SK-N-MC (cell line): ENCODE measurements at regions not wholly inside any gene's neighbourhood (a gene's known extent, or its start where the extent isn't known, plus 50 kb on each side); places are given as distances from the start of the nearest gene placed in this dataset.
A peak's percentile ranks its signal among the peaks of the same experiment; 100 is the strongest.

ENCODE experiments used
- DNase-seq: peaks from one replicate; pipeline ENCODE4 v3.0.0-alpha.2; 2011; ENCODE audit warnings: low read depth, low spot score
- H3K27ac ChIP-seq: fragments of 200-600 bp; sonication (generic); 2 replicates; pipeline ENCODE4 v1.5.1; 2016; ENCODE audit warnings: mixed run types
- H3K36me3 ChIP-seq: fragments of 200-600 bp; sonication (generic); 2 replicates; pipeline ENCODE4 v1.6.1; 2017; ENCODE audit warnings: antibody characterized with exemption, low read length, mixed read lengths; ENCODE audit not compliant: insufficient read depth
- H3K4me3 ChIP-seq: fragments of 200-600 bp; sonication (generic); 2 replicates; pipeline ENCODE4 v1.5.1; 2016
- H3K9ac ChIP-seq: fragments of 200-600 bp; sonication (generic); 2 replicates; pipeline ENCODE4 v1.8.0; 2017; ENCODE audit warnings: mixed run types, mixed read lengths; ENCODE audit not compliant: insufficient read length
- H3K9me3 ChIP-seq: fragments of 200-600 bp; sonication (generic); 2 replicates; pipeline ENCODE4 v1.6.1; 2017; ENCODE audit warnings: low read depth, mild to moderate bottlenecking, antibody characterized with exemption, low read length, moderate library complexity, mixed read lengths
- EZH2 ChIP-seq: fragments of 200-600 bp; sonication (generic); IDR thresholded peaks from one replicate; pipeline ENCODE4 v1.6.1; 2017; ENCODE audit warnings: antibody characterized with exemption
- FOXP2 ChIP-seq: optimal IDR thresholded peaks from 2 replicates; pipeline ENCODE3; 2011; ENCODE audit warnings: mild to moderate bottlenecking, moderate library complexity; ENCODE audit not compliant: insufficient read depth; ENCODE audit errors: extremely low read length, control extremely low read depth
- POLR2AphosphoS5 ChIP-seq: IDR thresholded peaks from 2 replicates; pipeline ENCODE4 v1.6.1; 2012; ENCODE audit warnings: mild to moderate bottlenecking, low read depth, low read length, borderline replicate concordance

DNA sequence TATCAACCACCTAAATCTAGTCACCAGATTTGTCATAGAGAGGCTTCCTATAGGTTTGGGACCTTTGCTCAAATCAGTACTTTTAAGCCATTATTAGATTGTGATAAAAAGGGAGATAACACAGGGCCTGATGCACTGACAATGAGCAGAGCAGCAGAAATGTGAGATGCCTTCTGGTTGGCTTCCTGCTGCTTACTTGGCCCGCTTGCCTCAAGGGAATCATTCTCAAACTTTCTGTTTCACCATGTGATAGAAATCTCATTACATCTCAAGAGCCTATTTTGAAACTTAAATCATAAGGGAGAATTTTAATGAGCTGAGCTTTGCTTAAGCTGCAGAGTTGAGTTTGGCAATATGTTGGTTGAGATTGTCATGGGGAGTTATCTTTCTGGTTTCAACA is 606.0 kb downstream of the DHX35 start:
- H3K9me3 ChIP-seq = no peaks in the 10 kb centered on the region
- H3K4me3 ChIP-seq = peak overlapping the region; percentile 70
- peak overlapping the region; percentile 95 for H3K27ac ChIP-seq
- no peak overlapping the region for H3K9ac ChIP-seq
- peak; percentile 97 for DNase-seq
- no peaks in the 10 kb centered on the region for H3K36me3 ChIP-seq
- TF ChIP-seq POLR2AphosphoS5 (peak; percentile 52; the same call in 1 of the 2 replicates), FOXP2 (no peak)

- no peak overlapping the region for H3K4me3 ChIP-seq
- no peak overlapping the region for H3K9ac ChIP-seq
- no peaks in the 10 kb centered on the region for H3K36me3 ChIP-seq
- no peak overlapping the region for H3K27ac ChIP-seq
- no peak for DNase-seq
- TF ChIP-seq FOXP2 = no peak
- no peak for TF ChIP-seq POLR2AphosphoS5
- no peak for TF ChIP-seq EZH2
- no peaks in the 10 kb centered on the region for H3K9me3 ChIP-seq
Measured at GRCh38 chr20:39563349-39563748, 601.2 kb downstream of the DHX35 start.

DNA sequence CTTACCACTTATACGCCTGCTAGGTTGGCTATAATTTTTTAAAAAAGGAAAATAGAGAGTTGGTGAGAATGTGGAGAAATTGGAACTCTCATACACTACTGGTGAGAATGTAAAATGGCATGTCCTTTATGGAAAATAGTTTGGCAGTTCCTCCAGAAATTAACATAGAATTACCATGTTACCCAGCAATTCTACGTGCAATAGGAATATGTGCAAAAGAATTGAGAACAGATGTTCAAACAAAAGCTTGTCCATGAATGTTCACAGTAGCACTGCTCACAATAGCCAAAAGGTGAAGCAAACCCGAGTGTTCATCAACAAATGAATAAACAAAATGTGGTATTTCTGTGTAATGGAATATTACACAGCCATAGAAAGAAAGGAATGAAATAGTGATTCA is 592.2 kb downstream of the DHX35 start:
- Histone ChIP-seq H3K27ac (no peak overlapping the region), H3K9me3 (no peaks in the 10 kb centered on the region), H3K9ac (no peak overlapping the region), H3K36me3 (no peaks in the 10 kb centered on the region), H3K4me3 (no peak overlapping the region)
- no peak for DNase-seq
- TF ChIP-seq EZH2 (no peak), FOXP2 (no peak)

DNA sequence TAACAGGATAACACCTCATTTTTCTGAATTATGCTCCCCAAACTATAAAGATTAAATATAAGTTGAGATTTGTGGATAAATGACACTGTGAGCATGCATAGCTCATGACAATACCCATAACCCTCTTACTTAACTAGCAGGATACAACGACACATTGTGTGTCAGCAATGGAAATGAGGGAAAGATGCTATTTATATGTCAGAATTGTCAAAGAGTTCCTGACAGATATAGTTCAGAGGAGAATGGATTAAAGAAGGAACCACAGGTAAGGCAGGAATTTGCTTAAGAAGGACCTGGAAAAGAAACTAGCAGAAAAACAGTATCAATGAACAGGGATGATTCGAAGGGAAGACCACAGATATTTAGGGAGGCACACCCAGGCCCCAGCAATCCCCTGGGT is 591.0 kb downstream of the DHX35 start:
- no peak for DNase-seq
- H3K9ac ChIP-seq = no peak overlapping the region
- H3K9me3 ChIP-seq = no peaks in the 10 kb centered on the region
- TF ChIP-seq FOXP2 (no peak), POLR2AphosphoS5 (no peak), EZH2 (no peak)
- H3K27ac ChIP-seq = no peak overlapping the region
- H3K36me3 ChIP-seq = no peaks in the 10 kb centered on the region
- no peak overlapping the region for H3K4me3 ChIP-seq

DNA sequence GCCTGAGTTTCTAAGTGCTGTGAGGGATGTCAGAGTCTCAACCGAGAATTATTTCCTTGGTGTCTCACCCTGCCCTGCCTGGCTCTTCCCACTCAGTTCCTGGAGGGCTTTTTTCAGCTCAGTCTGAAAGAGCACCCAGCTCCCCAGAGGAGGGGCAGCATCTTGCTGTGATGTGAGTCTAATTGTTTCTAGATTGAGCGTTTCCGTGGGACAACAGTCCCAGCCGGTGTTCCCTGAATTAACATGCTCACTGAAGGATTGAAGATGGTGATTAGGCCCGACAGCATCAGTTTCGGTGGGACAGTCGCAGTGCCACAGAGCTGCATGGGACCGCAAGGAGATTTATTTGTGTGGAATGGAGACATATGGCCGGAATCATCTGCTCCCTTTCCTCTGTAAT is 587.6 kb downstream of the DHX35 start:
- Histone ChIP-seq H3K4me3 (no peak overlapping the region), H3K9ac (no peak overlapping the region), H3K27ac (no peak overlapping the region), H3K36me3 (no peaks in the 10 kb centered on the region), H3K9me3 (no peaks in the 10 kb centered on the region)
- no peak for TF ChIP-seq FOXP2
- TF ChIP-seq EZH2 = no peak
- no peak for TF ChIP-seq POLR2AphosphoS5
- no peak for DNase-seq

DNA sequence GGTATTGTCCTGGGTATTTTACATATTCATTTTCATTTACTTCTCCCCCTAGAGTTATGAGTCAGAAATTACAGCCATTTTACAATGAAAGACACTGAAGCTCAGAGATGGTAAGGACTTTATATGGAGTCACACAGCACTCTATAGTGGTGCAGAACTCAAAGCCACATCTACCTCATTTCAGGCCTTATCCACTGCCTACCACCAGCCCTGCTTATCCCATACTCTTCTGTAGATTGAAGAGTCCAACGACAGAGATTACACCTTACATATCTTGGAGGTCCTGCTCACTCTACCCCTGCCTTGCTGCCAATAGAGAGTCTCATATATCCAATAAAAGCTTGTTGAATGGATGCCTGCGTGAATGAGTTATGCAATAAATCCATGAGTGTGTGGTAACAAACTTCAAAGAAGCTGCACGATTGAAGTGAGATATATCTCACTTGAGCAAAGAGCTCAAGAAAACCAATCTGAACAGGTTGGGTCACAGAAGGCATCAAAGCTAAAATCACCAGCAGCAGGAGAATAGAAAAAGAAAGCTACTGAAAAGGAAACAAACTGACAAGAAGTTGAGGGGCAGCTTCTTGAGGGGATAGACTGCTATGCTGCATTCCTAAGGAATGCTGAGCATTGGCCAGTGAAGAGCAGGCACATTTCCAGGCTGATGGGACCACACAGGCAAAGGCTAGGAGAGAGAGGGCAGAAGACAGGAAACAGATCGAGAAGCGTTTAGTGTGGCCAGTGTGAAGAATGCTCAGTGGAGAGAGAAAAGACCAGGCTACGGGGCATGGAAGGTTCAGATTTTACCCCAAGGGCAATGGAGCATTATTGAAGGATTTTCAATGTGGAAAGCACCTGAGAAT is 585.6 kb downstream of the DHX35 start:
- TF ChIP-seq FOXP2 (no peak), POLR2AphosphoS5 (no peak)
- H3K9me3 ChIP-seq = no peaks in the 10 kb centered on the region
- DNase-seq = no peak

DNA sequence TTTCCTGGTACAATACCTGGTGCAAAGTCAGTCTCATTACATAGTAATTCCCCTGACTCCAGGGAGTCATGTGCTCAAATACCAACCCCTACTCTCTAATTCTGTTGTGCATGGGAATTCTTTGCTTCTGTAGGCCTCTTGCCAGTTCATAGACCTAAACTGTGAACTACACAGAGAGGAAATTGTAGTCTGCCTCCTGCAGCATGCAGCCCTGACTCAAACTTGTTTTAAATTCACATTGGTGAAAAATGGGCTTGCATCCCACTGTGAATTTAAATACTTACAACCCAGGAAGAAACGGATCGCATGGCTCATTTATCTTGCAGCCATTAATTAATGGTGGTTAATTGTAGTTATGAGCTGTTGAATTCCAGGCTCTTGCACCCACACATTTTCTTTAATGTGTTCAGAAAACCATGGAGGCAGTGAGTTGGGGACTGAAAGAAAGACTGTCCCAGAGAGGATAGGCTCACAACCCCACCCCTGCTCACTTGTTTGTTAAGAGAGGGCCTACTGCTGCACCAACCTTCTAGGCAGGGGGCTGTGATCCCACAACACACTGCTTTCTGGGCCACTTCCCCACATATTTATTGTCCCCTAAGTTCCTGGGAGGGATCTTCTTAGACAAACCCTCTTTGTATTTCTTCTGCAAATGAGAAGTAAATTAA is 579.1 kb downstream of the DHX35 start:
- H3K9ac ChIP-seq = no peak overlapping the region
- H3K27ac ChIP-seq = peak overlapping the region; percentile 78
- no peak overlapping the region for H3K4me3 ChIP-seq
- H3K36me3 ChIP-seq = no peaks in the 10 kb centered on the region
- peak; percentile 16 for DNase-seq
- H3K9me3 ChIP-seq = no peaks in the 10 kb centered on the region
- TF ChIP-seq FOXP2 = no peak
- no peak for TF ChIP-seq EZH2
- TF ChIP-seq POLR2AphosphoS5 = no peak; the same call in 1 of the 2 replicates

More for the DNA sequence above, 585.6 kb downstream of the DHX35 start:
- Histone ChIP-seq H3K27ac (no peak overlapping the region), H3K4me3 (no peak overlapping the region), H3K36me3 (no peaks in the 10 kb centered on the region), H3K9ac (no peak overlapping the region)

GRCh38 chr20:39538317-39538716 is 576.2 kb downstream of the DHX35 start:
- DNase-seq = no peak
- H3K27ac ChIP-seq = no peak overlapping the region
- H3K9ac ChIP-seq = no peak overlapping the region
- H3K4me3 ChIP-seq = no peak overlapping the region
- TF ChIP-seq FOXP2 (no peak), POLR2AphosphoS5 (no peak), EZH2 (no peak)
- no peaks in the 10 kb centered on the region for H3K36me3 ChIP-seq
- no peaks in the 10 kb centered on the region for H3K9me3 ChIP-seq

GRCh38 chr20:39535301-39535700 is 573.2 kb downstream of the DHX35 start:
- TF ChIP-seq FOXP2 (no peak), POLR2AphosphoS5 (no peak), EZH2 (no peak)
- Histone ChIP-seq H3K27ac (no peak overlapping the region), H3K4me3 (no peak overlapping the region), H3K9ac (no peak overlapping the region), H3K9me3 (no peaks in the 10 kb centered on the region), H3K36me3 (no peaks in the 10 kb centered on the region)
- DNase-seq = no peak
